NCI-H82 treated with DMSO at 0.1 percent for 48 hours (cell line): ENCODE measurements at regions not wholly inside any gene's neighbourhood (a gene's known extent, or its start where the extent isn't known, plus 50 kb on each side); places are given as distances from the start of the nearest gene placed in this dataset.

Experiments used
- DNase-seq: peaks from one replicate; lab custom pipeline; 2025; ENCODE audit not compliant: unreplicated experiment; lab: John Stamatoyannopoulos, UW

DNA sequence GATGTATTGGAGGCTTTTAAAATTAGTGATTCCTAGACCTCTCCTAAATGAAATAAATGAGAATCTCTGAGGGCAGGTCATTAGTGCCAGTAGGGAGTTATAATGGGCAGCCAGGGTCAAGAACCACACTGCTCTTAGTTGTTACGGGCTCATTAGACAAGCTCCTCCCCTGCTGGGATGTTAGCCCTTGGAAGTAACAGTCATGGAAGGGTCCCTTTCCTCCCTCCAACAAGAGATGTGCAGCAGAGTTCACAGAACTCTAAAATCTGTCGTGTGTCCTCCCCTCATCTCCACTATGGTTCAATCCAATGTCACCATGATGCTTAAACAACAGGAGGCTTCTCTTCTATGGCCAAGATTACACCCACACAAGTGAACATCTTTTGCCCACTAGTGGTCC, 419.5 kb downstream of the INSC start:
- DNase-seq = no peak

DNA sequence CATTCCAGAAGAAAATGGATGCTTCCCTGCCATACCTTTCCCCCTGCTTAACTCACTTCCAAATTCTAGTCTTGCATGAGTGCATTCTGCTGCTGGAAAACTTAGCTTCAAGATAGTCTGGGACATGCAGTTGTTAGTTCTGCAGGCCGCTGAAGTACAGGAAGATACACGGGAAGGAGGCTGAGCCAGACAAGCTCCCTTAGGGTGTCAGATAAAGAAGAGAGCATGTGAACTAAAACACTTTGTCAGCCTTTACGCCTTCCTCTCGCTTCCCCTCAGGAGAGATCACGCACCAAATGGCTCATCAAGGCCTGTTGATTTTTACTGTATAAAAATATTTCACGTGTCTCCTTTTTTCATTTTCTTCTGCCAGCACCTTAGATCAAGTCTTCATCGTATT, 420.7 kb downstream of the INSC start:
- no peak for DNase-seq

DNA sequence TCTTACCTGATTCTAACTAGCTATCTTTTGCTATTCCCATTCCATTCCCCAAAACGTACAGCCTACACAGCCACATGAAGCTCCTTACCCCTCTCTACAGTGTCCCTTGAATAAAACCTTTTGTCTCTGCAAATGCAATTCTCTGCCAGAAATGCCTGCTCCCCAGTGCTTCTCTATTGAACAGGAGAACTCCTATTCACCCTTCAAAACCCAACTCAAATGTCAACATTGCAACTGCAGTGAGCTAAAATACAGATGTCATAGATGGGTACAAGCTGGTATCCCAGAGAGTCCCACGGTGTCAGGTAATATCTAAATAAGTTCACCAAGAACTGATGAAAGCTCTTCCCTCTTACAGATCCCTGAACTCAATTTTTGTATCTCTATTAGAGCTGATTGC, 421.7 kb downstream of the INSC start:
- no peak for DNase-seq

DNA sequence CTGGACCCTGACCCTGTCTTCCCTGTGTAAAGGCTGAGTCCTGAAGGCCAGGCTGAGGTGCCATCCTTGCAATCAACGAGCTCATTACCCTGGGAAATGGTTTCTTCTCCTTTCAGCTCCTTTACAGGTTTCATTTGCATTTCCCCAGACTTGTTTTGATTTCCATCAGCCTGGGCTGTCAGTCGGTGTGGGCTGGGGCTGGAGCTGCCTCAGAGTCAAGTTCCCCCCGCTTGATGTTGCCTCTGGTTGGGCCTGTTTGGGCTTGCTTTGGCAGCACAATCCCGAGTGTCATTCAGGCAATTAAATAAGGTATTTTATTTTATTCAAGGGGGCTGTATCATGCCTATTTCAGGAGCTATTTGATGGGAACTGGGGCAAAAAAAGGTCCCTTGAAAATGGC, 424.9 kb downstream of the INSC start:
- no peak for DNase-seq

DNA sequence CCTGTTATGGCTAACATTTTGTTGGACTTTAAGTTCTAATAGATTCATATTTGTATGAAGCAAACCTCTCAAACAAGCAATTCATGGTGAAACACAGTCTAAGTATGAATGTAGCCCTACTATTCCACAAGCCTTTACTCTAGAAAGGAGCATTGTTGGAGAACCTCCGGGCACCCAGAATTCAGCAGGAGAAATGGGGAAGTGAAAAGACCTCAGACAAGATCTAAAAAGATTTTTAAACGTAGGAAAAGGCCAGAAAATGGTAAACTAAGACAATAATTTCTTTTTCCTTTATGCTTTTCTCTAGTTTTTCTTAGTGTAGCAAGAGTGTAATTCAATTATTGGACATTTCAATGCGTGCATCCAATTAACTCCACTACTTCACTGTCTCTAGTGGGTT, 426.4 kb downstream of the INSC start:
- DNase-seq = no peak

DNA sequence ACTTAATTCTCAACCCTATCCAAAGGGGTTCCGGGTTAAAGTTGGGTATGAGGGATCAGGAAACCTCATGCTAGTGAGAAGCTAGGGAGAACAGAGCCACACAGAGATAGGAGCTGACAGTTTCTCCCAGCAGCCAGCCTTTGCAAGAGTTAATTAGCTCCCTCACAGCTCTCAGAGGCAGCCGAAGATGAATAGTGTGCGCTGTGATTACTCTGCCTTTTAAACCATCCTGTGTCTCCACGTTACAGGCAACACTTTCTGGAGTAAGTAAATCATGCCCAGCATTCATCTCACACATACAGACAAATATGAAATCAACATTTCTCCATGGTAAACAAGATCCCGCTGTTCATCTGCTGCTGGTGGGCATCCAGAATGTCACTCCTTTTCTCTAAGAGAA, 429.6 kb downstream of the INSC start:
- DNase-seq = no peak

DNA sequence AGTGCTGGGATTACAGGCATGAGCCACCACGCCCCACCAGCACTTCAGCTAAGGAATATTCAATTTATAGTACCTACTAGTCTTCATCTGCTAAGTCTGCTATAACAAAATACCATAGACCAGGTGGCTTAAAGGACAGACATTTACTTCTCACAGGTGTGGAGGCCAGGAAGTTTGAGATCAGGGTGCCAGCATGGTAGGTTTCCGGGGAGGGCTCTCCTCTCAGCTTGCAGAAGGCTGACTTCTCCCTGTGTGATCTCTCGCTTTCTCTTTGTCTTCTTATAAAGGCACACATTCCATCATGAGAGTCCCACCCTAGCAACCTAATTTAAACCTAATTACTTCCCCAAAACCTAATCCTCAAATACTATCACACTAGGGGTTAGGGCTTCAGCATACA, 433.0 kb downstream of the INSC start:
- DNase-seq = no peak

DNA sequence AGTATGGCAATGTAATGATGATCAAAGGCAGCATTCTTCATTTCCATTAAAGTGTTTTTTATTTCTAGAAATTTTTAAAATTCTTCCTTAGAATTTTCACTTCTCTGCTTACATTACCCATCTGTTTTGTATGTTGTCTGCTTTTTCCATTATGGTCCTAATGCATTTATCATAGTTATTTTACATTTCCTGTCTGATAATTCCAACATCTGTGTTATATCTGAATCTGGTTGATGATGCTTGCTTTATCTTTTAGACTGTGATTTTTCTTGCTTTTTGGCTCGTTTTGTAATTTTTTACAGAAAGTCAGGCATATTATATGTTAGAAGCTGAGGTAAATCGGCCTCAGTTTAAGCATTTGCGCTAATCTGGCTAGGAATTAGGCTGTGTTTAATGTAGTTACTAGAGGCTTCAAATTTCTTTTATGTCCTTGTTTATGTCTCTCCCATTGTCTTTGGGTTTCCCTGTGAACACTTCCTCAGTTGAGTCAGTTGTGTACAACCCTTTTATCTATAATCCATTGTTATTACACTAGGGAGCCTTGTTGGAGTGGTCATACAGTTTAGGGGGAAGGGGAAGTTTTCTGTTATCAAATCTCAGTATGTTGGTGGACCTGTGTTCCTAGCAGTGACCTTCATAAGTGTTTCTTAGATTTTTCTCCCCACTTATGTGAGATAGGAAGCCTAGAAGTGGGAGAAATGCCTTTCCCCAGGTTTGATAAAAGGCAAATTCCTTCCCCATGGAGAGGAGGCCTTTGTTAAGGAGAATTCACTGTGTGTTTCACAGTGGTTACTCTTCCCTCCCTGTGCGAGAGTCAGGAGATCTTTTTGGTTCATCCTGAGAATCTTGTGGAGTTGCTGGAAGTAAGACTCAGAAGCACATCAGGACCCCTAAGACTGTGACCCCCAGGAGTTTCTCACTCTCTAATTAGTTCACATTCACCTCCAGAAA, 437.5 kb downstream of the INSC start:
- no peak for DNase-seq

DNA sequence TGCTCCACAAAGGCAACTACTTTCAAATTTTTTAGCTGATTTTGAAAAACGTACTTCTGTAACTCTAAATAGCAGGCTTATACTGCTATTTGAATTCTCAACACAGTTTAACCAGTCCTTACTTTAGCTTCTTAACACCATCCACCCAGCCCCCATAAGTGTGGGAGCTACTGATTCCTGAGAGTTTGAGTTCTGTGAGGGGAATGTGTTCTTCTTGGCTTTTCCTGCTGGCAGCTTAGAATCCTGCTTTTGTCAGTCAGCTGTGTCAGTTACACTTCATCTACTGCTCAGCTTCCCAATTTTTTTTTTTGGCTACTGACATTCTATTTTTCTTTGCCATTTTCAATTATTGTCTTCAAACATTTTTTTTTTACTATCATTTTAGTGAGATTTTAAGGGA, 440.4 kb downstream of the INSC start:
- no peak for DNase-seq

DNA sequence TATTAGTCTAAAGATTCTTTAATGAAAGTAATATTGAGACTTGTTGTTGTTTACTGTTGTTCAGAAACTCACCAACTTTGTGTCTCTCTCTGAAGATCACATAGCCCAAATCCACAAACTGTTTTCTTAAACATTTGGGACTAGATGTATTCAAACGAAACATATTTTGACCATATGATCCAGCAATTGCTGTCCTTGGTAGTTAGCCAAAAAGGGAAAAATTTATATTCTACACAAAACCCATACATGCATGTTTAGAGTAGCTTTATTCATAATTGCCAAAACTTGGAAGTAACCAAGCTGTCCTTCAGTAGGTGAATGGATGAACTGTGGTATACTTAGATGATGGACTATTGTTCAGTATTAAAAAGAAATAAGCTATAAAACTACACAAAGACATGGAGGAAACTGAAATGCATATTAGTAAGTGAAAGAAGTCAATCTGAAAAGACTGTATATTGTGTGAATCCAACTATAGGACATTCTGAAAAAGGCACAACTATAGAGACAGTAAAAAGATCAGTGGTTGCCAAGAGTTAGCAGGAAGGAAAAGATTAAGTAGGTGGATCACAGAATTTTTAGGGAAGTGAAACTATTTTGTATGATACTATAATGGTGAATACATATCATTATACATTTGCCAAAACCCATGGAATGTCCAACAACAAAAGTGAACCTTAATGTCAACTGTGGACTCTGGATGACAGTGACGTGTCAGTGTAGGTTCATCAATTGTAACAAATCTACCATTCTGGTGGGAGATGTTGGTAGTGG, 442.9 kb downstream of the INSC start:
- no peak for DNase-seq

DNA sequence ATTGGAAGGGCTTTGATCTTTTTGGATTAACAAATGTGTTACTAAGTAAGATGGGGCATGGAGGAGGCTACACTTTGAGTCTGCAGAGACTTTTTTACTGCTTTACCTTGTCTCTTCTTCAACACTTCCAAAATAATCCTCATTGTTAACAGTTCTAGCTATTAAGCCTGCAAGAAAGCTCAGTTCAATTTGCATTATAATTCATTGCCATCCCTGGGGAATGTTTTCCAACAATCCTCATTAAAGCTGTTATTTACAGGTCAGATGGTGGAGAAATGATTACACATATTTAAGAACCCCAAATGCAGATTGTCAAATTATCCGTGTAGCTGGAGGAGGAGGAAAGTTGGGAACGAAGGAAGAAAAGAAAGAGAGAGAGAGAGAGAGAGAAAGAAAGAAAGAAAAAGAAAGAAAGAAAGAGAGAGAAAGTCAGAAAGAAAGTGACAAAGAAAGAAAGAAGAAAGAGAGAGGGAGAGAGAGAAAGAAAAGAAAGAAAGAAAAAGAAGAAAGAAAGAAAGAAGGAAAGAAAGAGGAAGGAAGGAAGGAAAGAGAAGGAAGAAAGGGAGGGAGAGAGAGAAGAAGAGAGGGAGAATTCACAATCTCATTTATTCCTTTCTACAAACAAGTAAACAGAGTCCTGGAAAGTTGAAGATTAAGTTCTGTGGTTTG, 443.9 kb downstream of the INSC start:
- DNase-seq = no peak

DNA sequence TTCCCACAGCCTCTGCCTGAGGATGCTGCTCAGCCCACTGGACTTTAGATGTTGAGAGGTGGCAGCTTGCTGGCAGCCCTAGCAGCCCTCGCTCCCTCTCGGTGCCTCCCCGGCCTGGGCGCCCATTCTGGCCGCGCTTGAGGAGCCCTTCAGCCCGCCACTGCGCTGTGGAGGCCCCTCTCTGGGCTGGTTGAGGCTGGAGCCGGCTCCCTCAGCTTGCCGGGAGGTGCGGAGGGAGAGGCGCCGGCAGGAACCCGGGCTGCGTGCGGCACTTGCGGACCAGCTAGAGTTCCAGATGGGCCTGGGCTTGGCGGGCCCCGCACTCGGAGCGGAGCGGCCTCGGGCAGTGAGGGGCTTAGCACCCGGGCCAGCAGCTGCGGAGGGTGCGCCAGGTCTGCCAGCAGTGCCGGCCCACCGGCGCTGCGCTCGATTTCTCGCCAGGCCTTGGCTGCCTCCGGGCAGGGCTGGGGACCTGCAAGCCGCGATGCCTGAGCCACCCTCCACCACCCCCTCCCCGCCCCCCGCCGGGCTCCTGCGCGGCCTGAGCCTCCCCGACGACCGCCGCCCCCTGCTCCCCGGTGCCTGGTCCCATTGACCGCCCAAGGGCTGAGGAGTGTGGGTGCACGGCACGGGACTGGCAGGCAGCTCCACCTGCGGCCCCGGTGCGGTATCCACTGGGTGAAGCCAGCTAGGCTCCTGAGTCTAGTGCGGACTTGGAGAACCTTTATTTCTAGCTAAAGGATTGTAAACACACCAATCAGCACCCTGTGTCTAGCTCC, 446.2 kb downstream of the INSC start:
- no peak for DNase-seq

DNA sequence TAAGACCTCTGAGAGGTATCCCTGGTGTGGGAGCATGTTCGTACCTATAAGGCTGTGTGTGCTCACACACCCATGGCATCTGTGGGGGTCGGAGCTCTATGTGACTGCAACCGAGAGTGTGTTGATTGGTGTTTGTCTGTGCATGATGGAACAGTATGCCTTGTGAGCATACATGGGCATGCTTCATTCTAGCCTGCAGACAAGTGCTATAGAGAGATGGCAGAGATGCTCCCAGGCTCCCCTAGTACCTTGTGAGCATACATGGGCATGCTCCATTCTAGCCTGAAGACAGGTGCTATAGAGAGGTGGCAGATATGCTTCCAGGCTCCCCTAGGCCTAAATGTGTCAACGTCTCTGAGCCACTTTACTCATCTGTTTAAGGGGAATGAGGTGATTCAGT, 447.5 kb downstream of the INSC start:
- DNase-seq = no peak

DNA sequence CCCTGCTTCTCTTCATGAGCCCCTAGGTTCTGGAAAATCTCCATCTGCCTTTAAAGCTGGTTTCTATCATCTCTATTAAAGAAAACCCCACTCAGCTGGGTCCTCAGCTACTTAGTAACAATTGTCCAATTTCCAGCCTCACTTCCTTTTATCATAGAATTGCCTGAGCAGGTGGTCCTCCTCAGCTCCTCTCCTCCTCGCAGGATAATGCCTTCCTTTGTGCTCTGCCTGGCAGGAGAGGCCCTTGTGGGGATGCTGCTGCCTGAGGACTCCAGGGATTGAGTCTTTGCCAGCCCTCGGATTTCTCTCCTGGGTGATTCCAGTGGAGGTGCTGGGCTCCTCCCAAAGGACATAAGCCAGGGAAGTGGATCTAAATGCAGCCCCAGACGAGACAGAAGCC, 448.3 kb downstream of the INSC start:
- no peak for DNase-seq

DNA sequence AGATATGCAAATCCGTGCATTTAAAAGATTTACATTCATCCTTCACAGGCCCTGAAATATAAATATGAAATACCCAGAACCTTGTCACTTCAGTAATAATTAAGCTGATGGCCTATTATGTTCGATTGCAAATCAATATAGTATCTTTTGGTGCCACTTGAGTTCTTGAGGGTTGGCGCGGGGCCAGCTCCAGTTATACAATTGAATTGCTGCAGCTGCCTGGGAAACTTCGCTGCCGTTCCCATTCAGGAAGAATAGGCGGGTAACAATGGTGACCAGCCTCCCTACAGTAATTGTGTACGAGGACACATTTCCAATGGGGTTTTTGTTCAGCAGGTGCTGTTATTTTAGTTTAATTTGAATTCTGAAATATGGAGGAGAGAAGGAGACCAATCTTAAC, 451.2 kb downstream of the INSC start:
- no peak for DNase-seq

DNA sequence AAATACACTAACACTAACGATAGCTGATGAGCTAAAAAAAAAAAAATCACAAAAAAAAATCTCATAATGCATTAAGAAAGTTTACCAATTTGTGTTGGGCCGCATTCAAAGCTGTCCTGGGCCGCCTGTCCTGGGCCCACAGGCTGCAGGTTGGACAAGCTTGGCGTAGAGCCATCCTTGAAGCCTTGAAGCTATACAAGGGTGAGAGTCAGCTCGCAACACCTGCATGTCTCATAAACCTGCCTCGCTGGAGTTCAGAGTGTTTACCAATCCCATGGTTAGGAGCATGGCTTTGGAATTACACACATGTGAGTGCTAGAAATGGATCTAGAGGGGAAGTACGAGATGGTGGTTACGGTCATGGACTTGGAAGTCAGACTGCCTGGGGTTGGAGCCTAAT, 453.7 kb downstream of the INSC start:
- DNase-seq = no peak

DNA sequence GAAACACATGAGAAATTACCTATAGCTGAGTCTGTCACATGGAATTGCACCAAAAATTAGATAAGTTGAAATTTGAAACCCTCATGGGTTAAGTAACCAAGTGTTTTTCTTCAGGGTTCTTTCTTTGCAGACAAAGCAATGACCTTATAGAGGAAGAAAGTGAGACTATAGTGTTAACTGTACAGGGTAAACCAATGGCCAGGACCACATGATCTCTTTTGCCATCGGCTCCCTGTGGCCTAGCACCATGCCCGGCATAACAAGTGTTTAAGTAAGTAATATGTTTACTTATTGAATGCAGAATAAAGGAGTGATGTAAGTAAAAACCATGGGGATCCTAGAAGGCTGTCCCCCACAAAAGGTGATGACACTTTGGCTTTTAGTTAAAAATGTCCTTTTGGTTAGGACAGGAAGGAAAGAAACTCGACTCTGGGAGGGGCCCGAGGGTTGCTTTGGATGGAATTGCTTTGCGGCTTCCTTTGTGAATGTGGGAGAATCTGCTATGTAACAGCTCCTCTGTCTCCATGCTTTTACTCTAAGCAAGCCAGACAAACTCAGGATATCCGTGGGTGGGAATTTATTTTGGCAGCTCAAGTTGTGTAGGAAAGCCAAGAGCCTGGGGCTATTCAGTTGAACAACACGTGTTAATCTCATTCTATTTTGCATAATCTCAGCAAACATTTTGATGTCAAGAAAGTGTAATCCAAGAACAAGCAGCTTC, 454.7 kb downstream of the INSC start:
- DNase-seq = no peak

DNA sequence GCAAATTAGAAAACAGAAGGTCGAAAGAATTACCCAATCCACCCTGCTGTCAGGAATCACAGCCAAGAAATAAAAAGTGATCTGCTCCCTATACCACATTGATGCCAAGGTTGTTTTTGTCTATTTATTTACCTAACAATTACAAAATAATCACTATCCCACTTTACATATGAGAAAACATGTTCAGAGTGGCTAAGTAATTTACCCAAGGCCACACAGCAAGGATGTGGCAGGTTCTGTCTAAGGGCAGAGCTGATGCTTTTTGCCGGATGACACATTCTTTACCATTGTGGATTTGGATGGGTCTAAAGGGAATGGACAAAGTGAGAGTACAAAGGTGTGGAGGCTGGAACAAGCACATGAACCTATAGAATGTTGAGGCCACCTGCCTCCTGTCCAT, 460.7 kb downstream of the INSC start:
- DNase-seq = no peak

DNA sequence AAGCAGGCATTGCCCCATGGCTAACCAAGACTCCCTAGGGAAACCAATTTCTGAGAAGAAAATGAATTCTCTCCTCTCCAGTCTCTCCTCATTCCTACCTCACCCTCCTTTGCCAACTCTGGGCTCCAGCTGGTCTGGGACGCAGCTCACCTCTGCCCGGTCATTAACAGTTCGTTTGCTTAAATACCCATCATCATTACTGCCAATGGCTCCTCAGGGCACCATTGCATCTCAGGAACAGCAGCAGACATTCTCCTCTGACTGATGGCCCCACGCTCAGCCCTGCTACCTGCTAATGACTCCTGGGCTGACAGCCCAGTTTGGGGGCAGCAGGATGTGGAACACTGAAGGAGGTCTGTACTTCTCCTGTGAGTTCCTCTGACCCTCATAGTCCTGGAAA, 462.0 kb downstream of the INSC start:
- no peak for DNase-seq

DNA sequence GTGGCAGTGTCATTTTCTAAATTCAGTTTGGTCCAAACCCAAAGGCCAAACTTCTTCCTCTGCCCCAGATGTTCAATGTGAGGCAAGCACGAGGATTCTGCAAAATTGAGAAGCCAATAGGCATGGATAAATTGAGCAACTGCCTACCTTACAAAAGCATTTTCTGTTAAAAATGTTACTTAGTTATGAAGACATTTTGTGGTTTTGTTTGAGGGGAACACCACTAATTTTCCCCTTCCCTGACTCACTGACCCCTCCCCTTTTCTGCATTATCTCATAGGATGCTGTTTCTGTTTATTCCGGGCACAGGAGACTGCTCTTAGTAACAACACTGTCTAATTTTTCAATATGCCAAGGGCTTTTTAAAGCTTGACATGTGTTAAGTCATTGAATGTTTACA, 462.8 kb downstream of the INSC start:
- DNase-seq = no peak
